ENCODE measurements at regions not wholly inside any gene's neighbourhood (a gene's known extent, or its start where the extent isn't known, plus 50 kb on each side); places are given as distances from the start of the nearest gene placed in this dataset.

- no peaks in the 10 kb centered on the region for H3K36me3 ChIP-seq
- no peak for TF ChIP-seq POLR2A (IDR thresholded peaks at IDR 0.05; ENCODE audit: low read depth)
- TF ChIP-seq EP300 (IDR thresholded peaks at IDR 0.05): no peak
- TF ChIP-seq CTCF (IDR thresholded peaks at IDR 0.05): no peak
- WGBS: 65% methylated on average over 3 of the region's 3 CpGs
- no peak for DNase-seq (ENCODE audit: extremely low spot score)
- H3K27me3 ChIP-seq: peaks cover 0 to 18% (median 0%) of the 10 kb centered on the region in 4 donors
- no peaks in the 10 kb centered on the region for H3K4me1 ChIP-seq
- no peak overlapping the region for H3K27ac ChIP-seq (replicated peaks in 1 of 4)
- no peaks in the 10 kb centered on the region for H3K9me3 ChIP-seq
- intact Hi-C loops (cut with DNase I): no loop called here
- H3K4me3 ChIP-seq: no peak overlapping the region
Measured at GRCh38 chr7:101705331-101705730, 76.2 kb upstream of the MYL10 start.

DNA sequence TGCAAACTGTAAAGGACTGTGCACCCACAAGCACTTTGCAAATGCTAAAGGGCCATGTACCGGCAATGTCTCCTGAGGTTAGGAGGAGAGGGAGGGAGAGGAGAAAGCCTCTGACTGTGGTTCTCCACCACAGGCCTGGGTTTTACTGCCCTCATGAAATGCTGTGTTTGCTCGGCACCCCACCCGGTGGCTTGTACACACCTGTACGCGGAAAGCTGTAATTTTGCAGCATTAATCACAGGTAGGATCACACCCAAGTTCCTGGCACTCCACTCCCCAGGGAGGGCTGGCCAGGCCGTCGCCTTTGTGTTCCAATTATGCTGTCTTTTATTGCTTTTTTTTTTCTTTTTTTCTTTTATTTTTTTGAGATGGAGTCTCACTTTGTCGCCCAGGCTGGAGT is 78.5 kb upstream of the MYL10 start:
- TF ChIP-seq POLR2AphosphoS5 (IDR thresholded peaks at IDR 0.05): no peak
- no peak for TF ChIP-seq EP300 (IDR thresholded peaks at IDR 0.05)
- TF ChIP-seq CTCF (IDR thresholded peaks at IDR 0.05): no peak
- no peak for TF ChIP-seq POLR2A (IDR thresholded peaks at IDR 0.05; ENCODE audit: low read depth)
- no peaks in the 10 kb centered on the region for H3K36me3 ChIP-seq

DNA sequence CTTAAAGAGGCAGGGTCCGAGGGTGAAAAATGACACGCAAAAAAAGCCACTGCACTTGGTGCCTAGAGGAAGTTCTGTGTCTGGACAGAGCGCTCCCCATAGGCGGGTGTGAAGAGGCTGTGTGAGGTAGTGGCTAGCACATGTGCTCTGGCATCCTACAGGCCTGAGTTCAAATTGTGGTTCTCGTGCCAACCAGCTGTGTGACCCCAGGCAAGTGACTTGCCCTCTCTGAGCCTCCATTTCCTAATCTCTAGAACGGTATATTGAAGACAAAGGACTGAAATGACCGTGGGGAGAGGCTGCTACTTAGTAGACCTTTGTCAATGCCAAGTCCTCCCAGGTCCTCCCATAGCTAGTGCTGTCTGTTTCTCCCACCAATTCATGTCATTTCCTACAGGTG is 79.1 kb upstream of the MYL10 start:
- TF ChIP-seq POLR2AphosphoS5 (IDR thresholded peaks at IDR 0.05) (no peak), POLR2A (IDR thresholded peaks at IDR 0.05; ENCODE audit: low read depth) (no peak), EP300 (IDR thresholded peaks at IDR 0.05) (no peak), CTCF (IDR thresholded peaks at IDR 0.05) (no peak)
- intact Hi-C loops (cut with DNase I): no loop called here
- Histone ChIP-seq H3K27ac (replicated peaks in 1 of 4) (no peak overlapping the region), H3K9me3 (no peaks in the 10 kb centered on the region), H3K36me3 (no peaks in the 10 kb centered on the region), H3K4me3 (no peak overlapping the region), H3K4me1 (no peaks in the 10 kb centered on the region), H3K27me3 (peaks cover 0 to 16% (median 0%) of the 10 kb centered on the region in 4 donors)
- DNase-seq (ENCODE audit: extremely low spot score): no peak
- WGBS: 78% methylated on average over 7 of the region's 7 CpGs

More for the DNA sequence above, 78.5 kb upstream of the MYL10 start:
- H3K4me3 ChIP-seq: no peak overlapping the region
- peaks cover 0 to 16% (median 0%) of the 10 kb centered on the region in 4 donors for H3K27me3 ChIP-seq
- no peak overlapping the region for H3K27ac ChIP-seq (replicated peaks in 1 of 4)
- H3K9me3 ChIP-seq: no peaks in the 10 kb centered on the region
- H3K4me1 ChIP-seq: no peaks in the 10 kb centered on the region
- DNase-seq (ENCODE audit: extremely low spot score): no peak
- 90% methylated on average over 8 of the region's 8 CpGs for WGBS
- intact Hi-C loops (cut with DNase I): no loop called here

GRCh38 chr7:101712652-101713051 is 83.6 kb upstream of the MYL10 start:
- Histone ChIP-seq H3K9me3 (no peaks in the 10 kb centered on the region), H3K36me3 (no peaks in the 10 kb centered on the region), H3K27ac (replicated peaks in 1 of 4) (no peak overlapping the region), H3K4me1 (no peaks in the 10 kb centered on the region), H3K4me3 (no peak overlapping the region), H3K27me3 (no peaks in the 10 kb centered on the region)
- TF ChIP-seq POLR2A (IDR thresholded peaks at IDR 0.05; ENCODE audit: low read depth): no peak
- TF ChIP-seq CTCF (IDR thresholded peaks at IDR 0.05): no peak
- TF ChIP-seq POLR2AphosphoS5 (IDR thresholded peaks at IDR 0.05): no peak
- no peak for TF ChIP-seq EP300 (IDR thresholded peaks at IDR 0.05)
- intact Hi-C loops (cut with DNase I): no loop called here
- 88% methylated on average over 3 of the region's 3 CpGs for WGBS
- no peak for DNase-seq (ENCODE audit: extremely low spot score)

GRCh38 chr7:101714097-101714496 is 85.0 kb upstream of the MYL10 start:
- TF ChIP-seq POLR2AphosphoS5 (IDR thresholded peaks at IDR 0.05) (no peak), EP300 (IDR thresholded peaks at IDR 0.05) (no peak), CTCF (IDR thresholded peaks at IDR 0.05) (no peak), POLR2A (IDR thresholded peaks at IDR 0.05; ENCODE audit: low read depth) (no peak)
- Histone ChIP-seq H3K9me3 (no peaks in the 10 kb centered on the region), H3K4me3 (no peak overlapping the region), H3K27ac (replicated peaks in 1 of 4) (no peak overlapping the region), H3K36me3 (no peaks in the 10 kb centered on the region), H3K4me1 (no peaks in the 10 kb centered on the region), H3K27me3 (no peaks in the 10 kb centered on the region)
- 93% methylated on average over 5 of the region's 7 CpGs for WGBS
- intact Hi-C loops (cut with DNase I): no loop called here
- DNase-seq (ENCODE audit: extremely low spot score): no peak

All from esophagus muscularis mucosa (tissue), 4 donors.